Suppressor macrophage treated with lipopolysaccharide for 1 hour (primary cell): ENCODE measurements at regions not wholly inside any gene's neighbourhood (a gene's known extent, or its start where the extent isn't known, plus 50 kb on each side); places are given as distances from the start of the nearest gene placed in this dataset.
A peak's percentile ranks its signal among the peaks of the same experiment; 100 is the strongest.
"Not testable (repeated sequence)": the region's sequence is repeated elsewhere in the genome, so short reads cannot be mapped to it uniquely, and the experiment has no call there.

Experiments used
- DNase-seq, 3 donors: peaks; one replicate each; pipeline ENCODE4 v3.0.0-alpha.2; 2020 to 2022

DNA sequence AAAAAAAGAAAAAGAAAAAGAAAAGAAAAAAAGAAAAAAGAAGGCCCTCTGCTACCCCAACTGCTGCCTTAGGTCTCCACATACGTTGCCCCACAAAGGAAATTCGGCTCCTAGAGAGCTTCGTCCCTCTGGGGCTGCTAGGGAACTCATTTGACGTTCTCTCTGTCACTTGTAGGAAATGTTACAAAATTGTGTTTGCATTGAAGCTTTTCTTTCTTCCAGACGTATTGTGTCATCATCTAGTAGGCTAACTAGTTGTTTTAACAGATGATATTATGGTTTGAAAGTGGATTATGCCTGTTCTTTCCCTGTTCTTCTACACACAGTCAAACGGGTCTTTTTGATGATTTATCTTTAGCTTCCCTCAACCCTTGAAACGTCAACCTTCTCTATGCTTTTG, 125.3 kb downstream of the BDH1 start:
- DNase-seq = peak in 2 of 3 donors; percentile 7 to 21

GRCh38 chr3:197428952-197429351, 126.8 kb downstream of the BDH1 start:
- no peak for DNase-seq

GRCh38 chr3:197428117-197428801, 127.5 kb downstream of the BDH1 start:
- peak; percentile 57 to 63 (median 57) for DNase-seq

DNA sequence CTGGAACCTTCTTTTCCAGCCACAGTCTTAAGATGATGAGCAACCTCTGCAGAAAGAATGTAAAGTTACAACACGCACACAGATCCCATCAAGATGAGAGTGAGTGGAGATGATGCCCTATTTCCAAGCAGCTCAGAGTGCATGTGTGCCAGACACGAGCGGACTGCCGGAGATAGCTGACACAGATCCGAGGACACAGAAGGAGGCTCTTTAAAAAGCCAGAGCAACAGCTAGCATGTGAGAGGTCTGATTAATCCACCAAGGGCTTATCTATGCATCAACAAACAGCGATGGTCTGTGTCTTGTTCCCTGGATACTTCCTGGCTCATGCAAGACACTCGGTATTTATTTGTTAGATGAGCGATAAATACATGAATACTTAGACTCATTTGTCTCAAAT, 128.6 kb upstream of the DLG1 start:
- DNase-seq = no peak

DNA sequence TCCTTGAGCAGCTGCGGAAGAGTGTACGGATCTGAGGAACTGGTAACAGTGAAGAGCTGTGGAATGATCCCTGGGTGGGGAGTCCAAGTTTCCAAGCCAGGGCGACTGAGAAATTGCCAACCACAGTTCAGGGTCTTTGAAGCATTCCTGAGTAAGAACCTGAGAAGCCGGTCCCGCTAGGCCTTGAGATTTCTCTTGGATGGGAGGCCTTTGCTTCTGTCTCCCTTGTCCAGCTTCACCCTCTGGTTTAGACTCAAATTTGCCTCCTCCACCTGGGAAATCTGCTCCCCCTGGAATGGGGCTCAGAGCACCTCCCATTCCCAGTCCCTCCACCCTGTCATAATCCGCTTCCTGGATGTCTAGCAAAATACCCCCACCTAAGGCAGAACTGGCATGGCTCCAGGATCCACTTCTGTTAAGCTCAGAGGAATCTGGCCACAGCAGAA, 127.7 kb upstream of the DLG1 start:
- DNase-seq = no peak

GRCh38 chr3:197425485-197426120, 127.2 kb upstream of the DLG1 start:
- no peak for DNase-seq

GRCh38 chr3:197424674-197425484, 126.5 kb upstream of the DLG1 start:
- no peak for DNase-seq

DNA sequence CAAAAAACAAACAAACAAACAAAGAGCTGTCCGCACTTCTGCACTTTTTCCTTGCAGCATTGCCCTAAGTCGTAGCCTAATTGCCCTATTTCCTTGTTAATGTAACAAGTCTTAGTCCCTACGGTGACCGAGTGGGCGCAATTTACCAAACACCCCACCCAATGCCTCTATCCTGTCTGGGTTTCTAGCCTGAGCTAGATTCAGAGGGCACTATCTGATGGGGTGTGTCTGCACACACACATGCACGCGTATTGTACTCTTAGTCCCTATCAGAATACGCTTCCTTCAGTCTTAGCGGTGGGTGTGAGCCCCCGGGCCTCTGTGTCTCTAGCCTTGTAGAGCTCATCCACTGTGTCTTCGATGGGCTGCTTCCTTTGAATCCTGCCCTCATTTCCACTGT, 125.9 kb upstream of the DLG1 start:
- DNase-seq = no peak

GRCh38 chr3:197423376-197423775, 125.0 kb upstream of the DLG1 start:
- DNase-seq = no peak

- DNase-seq = no peak
Measured at GRCh38 chr3:197422506-197422905, 124.1 kb upstream of the DLG1 start.

GRCh38 chr3:197421021-197421420, 122.6 kb upstream of the DLG1 start:
- no peak for DNase-seq

DNA sequence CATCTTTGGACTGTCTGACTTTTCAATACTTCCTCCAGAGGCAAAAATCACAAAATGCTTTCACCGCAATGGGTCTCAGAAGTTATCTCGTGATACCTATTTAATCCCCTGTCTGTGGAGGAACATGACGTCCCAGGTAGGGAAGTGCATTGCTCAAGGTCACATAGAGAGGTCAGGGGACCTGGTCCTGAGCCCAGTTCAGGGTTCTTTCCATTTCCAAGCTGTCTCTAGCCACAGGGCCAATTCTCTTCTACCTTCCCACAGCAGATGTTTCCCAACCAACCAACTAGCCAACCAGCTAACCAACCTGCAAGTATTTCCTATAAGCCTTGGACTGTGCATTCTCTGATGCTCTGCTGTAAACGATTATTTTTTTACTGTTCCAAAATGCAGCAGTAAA, 122.2 kb upstream of the DLG1 start:
- DNase-seq = no peak

- DNase-seq = no peak
Measured at GRCh38 chr3:197420115-197420514, 121.7 kb upstream of the DLG1 start.

GRCh38 chr3:197419696-197420095, 121.3 kb upstream of the DLG1 start:
- no peak for DNase-seq

DNA sequence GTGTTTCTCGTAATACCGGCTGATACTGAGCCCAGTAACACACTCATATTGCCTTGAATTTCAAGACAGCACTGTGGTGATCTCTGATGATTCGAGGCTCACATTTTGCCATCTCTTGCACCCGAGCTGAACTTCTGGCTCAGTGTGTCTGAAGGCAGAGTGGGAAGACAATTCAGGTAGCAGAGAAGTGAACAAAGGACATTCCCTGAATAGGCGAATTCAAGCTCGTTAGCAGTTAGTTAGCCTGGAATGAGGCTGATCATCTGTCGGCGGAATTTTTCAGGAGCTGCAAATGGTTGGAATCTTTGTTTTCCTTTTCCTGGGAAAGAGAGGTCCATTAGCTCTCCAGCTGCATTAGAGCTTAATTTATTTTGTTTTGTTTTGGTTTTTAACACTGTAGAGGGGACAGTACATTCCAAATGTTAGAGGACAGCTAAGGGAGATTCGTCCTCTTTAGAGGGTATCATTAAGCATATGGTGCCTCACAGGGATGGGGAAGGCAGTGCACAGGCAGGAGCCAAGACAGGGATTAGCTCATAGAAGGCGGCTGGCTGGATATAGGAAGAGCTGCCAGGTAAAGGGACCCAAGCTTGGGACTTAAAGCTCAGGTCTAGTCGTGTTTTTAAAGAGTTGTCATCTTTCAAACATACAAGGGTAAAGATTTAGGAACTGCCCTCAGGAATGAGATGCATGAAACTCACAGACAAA, 119.7 kb upstream of the DLG1 start:
- DNase-seq = no peak

DNA sequence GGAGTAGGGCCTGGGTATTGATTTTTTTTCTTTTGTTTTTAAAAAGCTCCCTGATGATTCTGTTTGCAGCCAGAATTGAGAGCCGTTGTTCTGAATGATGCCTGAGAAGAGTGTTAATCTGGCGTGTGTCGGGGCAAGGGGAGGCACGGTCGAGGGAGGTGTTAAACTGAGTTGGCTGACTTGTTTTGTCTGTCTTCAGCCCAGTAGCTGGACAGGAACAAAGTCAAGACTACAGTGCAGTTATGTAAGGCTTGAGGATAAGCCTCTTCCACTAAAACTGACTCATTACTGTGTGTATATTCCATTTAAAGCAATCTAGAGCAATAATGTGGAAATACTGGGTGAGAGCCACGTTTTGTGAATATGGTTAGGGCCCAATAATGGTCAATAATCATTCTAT, 119.0 kb upstream of the DLG1 start:
- DNase-seq = no peak

- not testable (repeated sequence) for DNase-seq
Measured at GRCh38 chr3:197411899-197412298, 113.5 kb upstream of the DLG1 start.

DNA sequence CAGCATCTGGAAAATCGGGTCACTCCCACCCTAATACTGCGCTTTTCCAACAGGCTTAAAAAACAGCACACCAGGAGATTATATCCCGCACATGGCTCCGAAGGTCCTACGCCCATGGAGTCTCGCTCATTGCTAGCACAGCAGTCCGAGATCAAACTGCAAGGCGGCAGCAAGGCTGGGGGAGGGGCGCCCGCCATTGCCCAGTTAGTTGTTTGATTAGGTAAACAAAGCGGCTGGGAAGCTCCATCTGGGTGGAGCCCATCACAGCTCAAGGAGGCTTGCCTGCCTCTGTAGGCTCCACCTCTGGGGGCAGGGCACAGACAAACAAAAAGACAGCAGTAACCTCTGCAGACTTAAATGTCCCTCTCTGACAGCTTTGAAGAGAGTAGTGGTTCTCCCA, 111.8 kb upstream of the DLG1 start:
- not testable (repeated sequence) for DNase-seq

GRCh38 chr3:197408177-197408957, 110.0 kb upstream of the DLG1 start:
- DNase-seq = no peak

DNA sequence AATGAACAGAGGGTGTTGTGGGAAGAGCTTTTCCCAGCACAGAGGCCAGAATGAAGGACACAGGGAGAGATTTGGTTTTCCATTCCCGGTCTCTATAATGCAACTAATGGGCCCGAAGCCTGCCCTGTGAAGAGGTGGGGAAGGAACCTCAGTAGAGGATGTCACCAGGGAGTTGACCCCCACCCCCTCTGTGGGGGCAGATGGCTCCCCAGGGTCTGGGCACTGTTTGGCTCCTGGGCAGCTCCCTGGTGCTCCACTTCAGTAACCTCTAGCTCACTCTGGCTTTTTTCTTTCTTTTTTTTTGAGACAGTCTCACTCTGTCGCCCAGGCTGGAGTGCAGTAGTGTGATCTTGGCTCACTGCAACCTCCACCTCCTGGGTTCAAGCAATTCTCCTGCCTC, 109.1 kb upstream of the DLG1 start:
- no peak for DNase-seq

GRCh38 chr3:197407053-197407452, 108.6 kb upstream of the DLG1 start:
- no peak for DNase-seq

- peak; percentile 4 to 61 (median 37) for DNase-seq
Measured at GRCh38 chr3:197406266-197406665, 107.9 kb upstream of the DLG1 start.
